NCI-H226 (cell line): ENCODE measurements at regions not wholly inside any gene's neighbourhood (a gene's known extent, or its start where the extent isn't known, plus 50 kb on each side); places are given as distances from the start of the nearest gene placed in this dataset.

Experiments used
- DNase-seq: peaks from one replicate; pipeline ENCODE4 v3.0.0-alpha.2; 2015

DNA sequence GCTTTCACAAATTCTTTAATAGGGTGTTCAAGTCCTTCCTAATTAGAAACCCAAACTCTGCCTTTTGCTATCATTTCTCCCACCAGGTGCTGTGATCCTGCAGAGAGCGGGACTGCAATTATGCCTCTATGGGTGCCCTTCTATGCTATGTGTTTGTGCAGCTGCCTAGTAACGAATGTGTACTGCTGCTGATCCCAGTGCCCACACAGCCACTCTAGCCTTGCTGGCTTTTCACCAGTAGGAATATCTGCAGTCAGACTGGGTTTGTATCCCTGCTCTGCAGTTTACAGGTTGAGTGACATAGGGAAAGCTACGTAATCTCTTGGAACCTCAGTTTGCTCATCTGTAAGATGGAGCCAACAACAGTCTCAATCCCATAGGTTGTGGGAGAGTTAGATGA lies 179.6 kb upstream of the IRX3 start:
- DNase-seq: no peak

- DNase-seq: no peak
Measured at GRCh38 chr16:54465063-54465462, 178.5 kb upstream of the IRX3 start.

DNA sequence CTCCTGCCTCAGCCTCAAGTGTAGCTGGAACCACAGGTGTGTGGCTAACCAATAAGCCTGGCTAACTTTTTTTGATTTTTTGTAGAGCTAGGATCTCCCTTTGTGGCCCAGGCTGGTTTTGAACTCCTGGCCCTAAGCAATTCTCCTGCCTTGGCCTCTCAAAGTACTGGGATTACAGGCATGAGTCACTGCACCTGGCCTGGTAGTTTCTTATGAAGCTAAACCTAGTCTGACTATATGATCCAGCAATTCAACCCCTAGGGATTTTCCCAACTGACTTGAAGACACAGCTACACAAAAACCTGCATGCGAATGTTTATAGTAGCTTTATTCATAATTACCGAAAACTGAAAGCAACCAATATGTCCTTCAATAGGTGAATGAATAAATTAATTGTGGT lies 176.2 kb upstream of the IRX3 start:
- DNase-seq: no peak

DNA sequence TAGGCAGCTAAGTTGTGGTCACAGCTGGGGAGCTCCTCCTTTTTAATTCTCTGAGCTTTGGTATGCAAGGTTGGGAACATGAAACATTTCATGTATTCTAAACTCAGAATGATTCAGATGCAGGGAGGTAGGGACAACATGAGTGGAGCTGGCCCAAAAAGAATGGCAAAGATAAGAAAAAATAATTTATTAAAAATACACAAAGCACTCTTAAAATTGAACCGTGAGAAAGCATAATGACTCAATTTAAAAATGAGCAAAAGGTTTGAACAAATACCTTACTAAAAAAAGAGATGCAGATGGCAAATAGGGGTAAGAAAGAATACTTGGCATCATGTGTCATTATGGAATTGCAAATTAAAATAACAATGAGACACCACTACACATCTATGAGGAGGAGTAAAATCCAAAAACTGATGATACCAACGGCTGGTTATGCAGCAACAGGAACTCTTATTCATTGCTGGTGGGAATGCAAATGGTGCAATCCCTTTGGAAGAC lies 175.6 kb upstream of the IRX3 start:
- no peak for DNase-seq

DNA sequence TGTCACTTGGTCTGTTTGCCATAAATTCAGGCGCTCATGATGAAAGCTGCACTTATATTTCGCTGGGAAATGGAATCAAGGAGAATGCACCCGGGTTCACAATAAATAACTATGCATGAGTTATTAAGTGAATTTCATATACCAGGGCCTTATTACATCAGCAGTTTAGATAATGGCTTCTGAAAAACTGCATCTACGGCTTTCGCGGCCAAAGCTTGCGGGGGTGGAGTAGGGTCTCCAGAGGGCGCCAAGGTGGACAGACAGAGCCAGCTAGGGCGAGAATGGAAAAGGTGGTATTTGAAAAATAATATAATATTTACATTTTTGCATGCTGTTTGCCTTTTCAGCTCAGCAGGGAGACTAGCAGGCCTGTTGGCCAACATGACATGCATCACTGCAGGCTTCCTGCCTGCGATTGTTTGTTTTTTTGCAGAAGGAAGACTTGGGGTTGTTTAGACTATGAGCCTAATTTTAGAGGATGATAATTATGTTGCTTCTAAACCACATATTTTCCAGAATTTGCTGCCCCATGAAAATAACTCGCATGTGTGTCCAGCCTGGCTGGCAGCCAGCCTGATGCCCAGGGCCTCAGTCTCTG lies 173.8 kb upstream of the IRX3 start:
- DNase-seq: no peak

GRCh38 chr16:54459509-54460262 lies 173.1 kb upstream of the IRX3 start:
- no peak for DNase-seq

DNA sequence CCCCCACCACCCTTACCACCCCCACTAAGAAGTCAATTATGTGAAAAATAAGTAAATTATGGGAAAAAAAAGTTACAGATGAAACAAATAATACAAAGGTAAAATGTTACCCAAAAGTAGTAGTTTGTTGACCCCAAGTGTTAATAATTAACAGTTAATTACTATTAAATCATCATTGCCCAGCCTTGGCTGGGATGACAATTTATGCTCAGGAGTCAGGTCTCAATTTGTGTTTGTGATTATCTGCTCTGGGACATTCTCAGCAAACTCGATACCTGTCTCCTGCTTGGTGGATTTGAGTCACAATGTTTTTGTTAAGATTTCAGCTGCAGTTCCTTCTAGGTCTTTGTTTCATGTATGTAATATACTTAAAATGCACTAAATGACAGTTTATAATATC lies 172.3 kb upstream of the IRX3 start:
- DNase-seq: no peak

- no peak for DNase-seq
Measured at GRCh38 chr16:54456291-54456690, 169.7 kb upstream of the IRX3 start.

- DNase-seq: no peak
Measured at GRCh38 chr16:54455030-54455725, 168.6 kb upstream of the IRX3 start.

GRCh38 chr16:54454616-54455015 lies 168.0 kb upstream of the IRX3 start:
- no peak for DNase-seq

DNA sequence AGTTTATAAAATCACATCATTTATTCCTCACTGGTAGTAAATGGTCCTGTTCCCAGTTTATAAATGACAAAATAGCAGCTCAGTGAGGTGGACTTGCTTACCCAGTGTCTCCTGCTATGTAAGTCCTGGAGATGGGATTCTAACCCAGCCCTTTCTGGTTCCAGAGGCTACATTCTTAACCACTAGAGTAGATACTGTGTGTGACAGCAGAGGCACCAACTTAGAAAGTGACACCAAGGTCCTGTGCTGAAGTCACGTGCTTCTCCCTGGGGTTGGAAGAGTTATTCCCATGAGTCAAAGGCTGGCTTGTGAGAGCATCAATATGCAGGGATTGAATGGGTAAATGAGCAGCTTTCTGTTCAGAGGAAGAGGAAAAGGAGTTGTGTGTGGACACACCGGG lies 167.3 kb upstream of the IRX3 start:
- DNase-seq: no peak

- DNase-seq: peak; percentile 86
Measured at GRCh38 chr16:54447576-54448440, 161.2 kb upstream of the IRX3 start.

- no peak for DNase-seq
Measured at GRCh38 chr16:54446639-54447038, 160.1 kb upstream of the IRX3 start.

- DNase-seq: peak; percentile 32
Measured at GRCh38 chr16:54444851-54445458, 158.4 kb upstream of the IRX3 start.

GRCh38 chr16:54443839-54444238 lies 157.3 kb upstream of the IRX3 start:
- DNase-seq: no peak

- no peak for DNase-seq
Measured at GRCh38 chr16:54443352-54443751, 156.8 kb upstream of the IRX3 start.

DNA sequence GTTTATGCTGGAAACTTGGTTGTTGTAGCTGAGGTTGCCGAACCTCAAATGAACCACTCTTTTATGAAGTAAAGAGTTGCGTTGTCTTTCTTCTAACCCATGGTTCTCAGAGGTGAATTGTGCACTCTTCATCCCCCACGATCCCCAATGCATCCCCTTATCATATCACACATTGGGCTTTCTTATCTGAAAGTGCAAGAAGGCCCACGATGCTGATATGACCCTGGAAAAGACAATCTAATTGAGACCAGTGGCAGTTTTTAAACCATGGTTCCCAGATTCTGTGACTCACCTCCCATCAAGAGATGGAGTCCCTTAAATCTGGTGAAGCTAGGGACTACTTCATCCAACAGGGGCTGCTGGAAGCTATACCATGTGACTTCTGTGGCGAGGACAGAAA lies 156.3 kb upstream of the IRX3 start:
- no peak for DNase-seq

DNA sequence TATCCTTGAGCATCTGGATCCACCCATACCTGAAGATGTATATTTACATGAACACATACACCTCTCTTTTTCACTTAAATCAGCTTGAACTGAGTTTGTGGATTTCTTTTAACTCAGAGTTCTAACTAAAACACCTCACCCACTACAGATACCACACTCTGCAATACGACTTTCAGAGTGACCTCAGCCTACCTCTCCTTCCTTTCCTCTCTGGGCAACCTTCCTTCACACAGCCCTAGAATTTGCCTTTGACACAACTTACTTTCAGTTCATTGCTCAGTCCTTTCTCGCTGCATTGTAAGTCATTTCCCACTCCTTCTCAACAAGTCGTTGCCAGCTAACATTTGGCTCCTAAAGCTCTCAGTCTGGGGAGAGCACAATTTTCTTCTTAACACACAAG lies 151.9 kb upstream of the IRX3 start:
- no peak for DNase-seq

DNA sequence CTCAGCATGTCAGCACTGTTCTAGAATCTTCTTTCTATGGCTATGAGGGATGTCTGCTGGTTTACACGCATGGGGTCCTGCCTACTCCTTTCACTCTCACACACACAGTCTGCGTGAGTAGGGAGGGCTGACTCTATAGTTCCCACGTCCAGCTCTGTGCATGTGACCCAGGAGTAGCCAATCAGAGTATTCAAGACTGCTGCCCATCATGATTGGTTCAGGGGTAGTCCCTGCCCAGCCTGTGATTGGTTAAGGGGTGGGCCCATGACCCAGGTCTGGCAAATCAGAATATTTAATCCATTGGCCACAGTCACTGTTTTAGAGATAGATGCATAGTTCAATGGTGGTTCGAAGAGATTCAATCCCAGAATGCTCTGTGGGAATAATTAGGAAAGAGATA lies 151.3 kb upstream of the IRX3 start:
- no peak for DNase-seq

GRCh38 chr16:54437401-54437800 lies 150.8 kb upstream of the IRX3 start:
- DNase-seq: no peak

DNA sequence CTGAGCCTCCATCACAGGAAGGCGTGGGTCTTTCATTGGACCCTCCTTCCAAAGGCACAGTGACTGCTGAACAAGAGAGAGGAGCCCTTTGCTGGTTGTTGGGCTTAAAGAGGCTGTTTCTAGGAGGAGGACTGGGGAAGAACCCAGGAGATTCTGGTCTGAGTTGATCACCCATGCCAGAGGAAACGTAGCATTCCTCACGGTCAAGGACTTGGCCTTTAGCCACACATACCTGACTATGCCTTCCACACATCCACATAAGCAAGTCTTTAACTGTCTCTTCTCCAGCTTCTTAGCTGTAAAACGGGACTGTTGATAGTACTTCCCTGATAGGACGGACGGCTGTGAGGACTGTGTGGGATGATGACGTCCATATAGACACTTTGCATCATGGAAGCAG lies 149.8 kb upstream of the IRX3 start:
- DNase-seq: no peak

- no peak for DNase-seq
Measured at GRCh38 chr16:54434859-54435258, 148.3 kb upstream of the IRX3 start.

- no peak for DNase-seq
Measured at GRCh38 chr16:54432897-54433229, 146.3 kb upstream of the IRX3 start.
